ENCODE measurements at regions not wholly inside any gene's neighbourhood (a gene's known extent, or its start where the extent isn't known, plus 50 kb on each side); places are given as distances from the start of the nearest gene placed in this dataset.
A peak's percentile ranks its signal among the peaks of the same experiment; 100 is the strongest.

DNA sequence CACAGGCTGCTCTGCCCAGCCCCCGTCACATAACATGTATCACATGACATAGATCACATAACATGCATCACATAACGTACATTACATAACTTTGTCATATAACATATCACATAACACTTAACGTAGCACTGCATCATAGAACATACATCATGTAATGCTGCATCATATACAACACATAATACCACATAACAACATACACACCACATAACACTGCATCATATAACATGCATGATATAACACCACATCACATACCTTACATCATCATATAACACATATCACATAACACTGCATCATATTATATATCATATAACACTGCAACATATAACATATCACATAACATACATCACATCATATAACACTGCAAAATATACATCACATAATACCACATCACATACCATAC is 83.8 kb downstream of the AXIN2 start:
- DNase-seq = no peak

- DNase-seq = no peak
Observed at GRCh38 chr17:65474660-65475059, 86.8 kb downstream of the AXIN2 start.

GRCh38 chr17:65473985-65474384 is 87.5 kb downstream of the AXIN2 start:
- DNase-seq = no peak

- DNase-seq = no peak
Observed at GRCh38 chr17:65473363-65473762, 88.1 kb downstream of the AXIN2 start.

- DNase-seq = no peak
Observed at GRCh38 chr17:65472666-65473309, 88.7 kb downstream of the AXIN2 start.

- no peak for DNase-seq
Observed at GRCh38 chr17:65470783-65471182, 90.7 kb downstream of the AXIN2 start.

GRCh38 chr17:65468321-65468720 is 93.1 kb downstream of the AXIN2 start:
- no peak for DNase-seq

GRCh38 chr17:65467156-65467555 is 94.3 kb downstream of the AXIN2 start:
- DNase-seq = no peak

DNA sequence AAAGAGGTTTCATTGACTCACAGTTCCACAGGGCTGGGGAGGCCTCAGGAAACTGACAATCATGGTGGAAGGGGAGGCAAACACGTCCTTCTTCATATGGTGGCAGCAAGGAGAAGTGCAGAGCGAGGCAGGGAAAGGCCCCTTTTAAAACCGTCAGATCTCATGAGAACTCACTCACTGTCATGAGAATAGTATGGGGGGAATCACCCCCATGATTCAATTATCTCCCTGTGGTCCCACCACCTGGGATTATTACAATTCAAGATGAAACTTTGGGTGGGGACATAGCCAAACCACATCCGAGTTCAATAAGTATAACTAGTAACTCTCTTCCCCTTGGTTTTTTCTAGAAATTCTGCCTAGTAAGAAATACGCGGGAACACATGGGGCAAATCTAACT is 94.9 kb downstream of the AXIN2 start:
- no peak for DNase-seq

- DNase-seq = no peak
Observed at GRCh38 chr17:65463242-65463641, 98.2 kb downstream of the AXIN2 start.

GRCh38 chr17:65459677-65460347 is 101.6 kb downstream of the AXIN2 start:
- no peak for DNase-seq

GRCh38 chr17:65457635-65458257 is 103.7 kb downstream of the AXIN2 start:
- DNase-seq = no peak

DNA sequence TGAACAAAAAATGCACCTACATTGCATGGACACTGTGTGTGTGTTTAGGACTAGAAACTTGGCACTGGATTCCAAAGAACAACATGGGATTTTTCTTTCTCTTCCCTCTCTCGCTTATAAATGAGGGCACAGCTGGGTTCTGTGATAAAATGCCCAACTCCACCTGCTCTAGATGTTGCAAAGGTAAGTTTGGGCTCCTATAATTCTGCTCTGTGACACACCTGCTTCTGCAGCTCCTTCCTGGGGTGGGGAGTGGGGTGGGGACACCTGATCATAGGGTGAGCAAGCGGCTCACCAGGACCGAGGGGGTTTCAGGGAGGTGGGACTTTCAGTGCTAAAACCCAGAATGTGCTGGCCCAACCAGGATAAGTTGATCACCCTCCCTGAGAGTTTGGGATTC is 104.3 kb downstream of the AXIN2 start:
- no peak for DNase-seq

GRCh38 chr17:65456368-65457151 is 104.9 kb downstream of the AXIN2 start:
- DNase-seq = no peak

DNA sequence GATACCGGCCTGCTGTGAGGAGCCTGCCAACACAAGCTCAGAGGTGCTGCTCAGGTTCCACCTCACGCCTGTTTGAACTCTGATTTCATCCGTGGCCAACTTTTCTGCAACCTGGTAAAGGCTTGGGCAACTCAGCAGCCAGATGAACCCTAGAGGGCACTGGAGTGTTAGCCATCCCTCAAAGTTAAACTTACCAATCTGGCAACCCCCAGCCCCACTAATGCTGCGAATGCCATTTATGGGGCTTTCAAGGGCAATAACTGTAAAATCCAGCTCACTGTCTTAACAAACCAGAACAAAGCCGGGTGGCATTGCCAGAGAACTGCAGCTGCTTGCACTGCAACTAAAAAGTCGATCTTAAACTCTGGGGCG is 105.5 kb downstream of the AXIN2 start:
- peak in 1 of 2 experiments; percentile 31 for DNase-seq

- DNase-seq = no peak
Observed at GRCh38 chr17:65455154-65455971, 106.1 kb downstream of the AXIN2 start.

DNA sequence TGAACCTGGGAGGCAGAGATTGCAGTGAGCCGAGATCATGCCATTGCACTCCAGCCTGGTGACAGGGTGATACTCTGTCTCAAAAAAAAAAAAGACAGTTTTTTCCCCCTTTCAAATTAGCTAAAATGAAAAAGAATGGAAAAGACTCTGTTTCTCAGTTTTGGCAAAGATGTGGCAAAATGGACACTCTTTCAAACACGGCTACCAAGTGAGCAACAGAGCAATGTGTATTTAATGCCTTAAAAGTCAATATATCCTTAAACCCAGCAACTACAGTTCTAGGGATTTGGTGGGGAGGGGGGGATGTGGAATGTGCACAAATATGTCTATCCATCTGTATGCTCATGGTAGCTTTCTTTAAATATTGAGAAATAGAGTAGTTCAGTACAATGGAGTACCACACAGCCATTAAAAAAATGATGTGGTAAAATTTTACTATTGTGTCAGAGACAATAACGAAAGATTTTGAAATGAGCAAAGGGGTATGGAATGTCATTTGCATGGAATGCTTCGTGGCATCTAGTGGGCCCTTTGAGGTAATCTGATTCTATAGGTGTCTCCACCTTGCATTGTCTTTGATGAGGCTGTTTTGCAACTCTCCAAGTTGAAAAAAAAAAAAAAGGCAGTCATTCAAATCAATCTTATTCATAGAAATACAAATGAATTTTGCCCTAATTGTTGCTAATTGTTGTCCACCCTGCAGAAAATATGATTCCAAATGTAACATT is 108.1 kb downstream of the AXIN2 start:
- DNase-seq = no peak

DNA sequence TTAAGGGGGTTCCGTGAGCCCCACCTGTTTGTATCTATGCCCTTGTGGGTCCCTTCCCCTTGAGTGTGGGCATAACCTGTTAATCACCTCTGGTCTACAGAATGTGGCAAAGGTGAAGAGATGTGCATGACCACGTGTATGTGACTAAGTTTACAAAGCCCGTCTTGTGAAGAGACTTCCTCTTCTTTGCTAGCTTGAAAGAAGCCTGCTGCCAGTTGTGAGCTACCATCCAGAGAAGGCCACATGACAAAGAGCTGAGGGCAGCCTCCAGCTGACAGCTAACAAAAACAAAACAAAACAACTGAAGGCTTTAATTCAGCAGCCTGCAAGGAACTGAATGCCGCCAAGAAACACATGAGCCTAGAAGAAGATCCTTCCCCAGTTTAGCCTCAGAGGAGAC is 112.0 kb downstream of the AXIN2 start:
- DNase-seq = no peak

- no peak for DNase-seq
Observed at GRCh38 chr17:65447823-65448222, 113.6 kb downstream of the AXIN2 start.

GRCh38 chr17:65446838-65447526 is 114.5 kb downstream of the AXIN2 start:
- no peak for DNase-seq

GRCh38 chr17:65446043-65446442 is 115.4 kb downstream of the AXIN2 start:
- no peak for DNase-seq

All from activated T-cell treated with anti-CD3 and anti-CD28 coated beads, Interleukin-2, amount 50 U/mL, for 48 hours (primary cell).